SH-SY5Y (cell line): ENCODE measurements at regions not wholly inside any gene's neighbourhood (a gene's known extent, or its start where the extent isn't known, plus 50 kb on each side); places are given as distances from the start of the nearest gene placed in this dataset.

Experiments used
- GATA2 ChIP-seq: IDR thresholded peaks from 2 replicates; pipeline ENCODE4 v1.6.1; 2011; ENCODE audit warnings: mild to moderate bottlenecking, low read depth, low read length
- GATA3 ChIP-seq: IDR thresholded peaks from 2 replicates; pipeline ENCODE4 v1.6.1; 2011; ENCODE audit warnings: low read depth, mild to moderate bottlenecking, low read length, moderate library complexity

DNA sequence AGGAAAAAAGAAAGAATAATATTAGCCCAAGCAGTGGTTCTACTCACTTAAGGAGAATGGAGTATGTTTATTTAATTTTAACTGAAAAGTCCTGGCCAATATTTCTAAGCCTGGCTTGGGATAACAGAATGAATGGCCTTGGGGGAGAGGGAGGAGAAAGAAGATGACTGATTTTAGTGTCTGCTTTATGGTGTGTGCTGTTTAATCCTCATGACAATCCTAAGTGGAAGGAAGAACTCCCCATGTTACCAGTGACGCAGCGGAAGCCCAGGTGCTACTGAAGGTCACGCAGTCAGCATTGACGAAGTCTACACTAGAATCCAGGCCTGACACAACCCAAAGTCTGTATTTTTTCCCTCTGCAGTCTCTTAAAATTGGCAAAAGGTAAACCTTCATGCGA is 50.5 kb downstream of the PALM2AKAP2 start:
- TF ChIP-seq GATA2 (no peak), GATA3 (no peak)

DNA sequence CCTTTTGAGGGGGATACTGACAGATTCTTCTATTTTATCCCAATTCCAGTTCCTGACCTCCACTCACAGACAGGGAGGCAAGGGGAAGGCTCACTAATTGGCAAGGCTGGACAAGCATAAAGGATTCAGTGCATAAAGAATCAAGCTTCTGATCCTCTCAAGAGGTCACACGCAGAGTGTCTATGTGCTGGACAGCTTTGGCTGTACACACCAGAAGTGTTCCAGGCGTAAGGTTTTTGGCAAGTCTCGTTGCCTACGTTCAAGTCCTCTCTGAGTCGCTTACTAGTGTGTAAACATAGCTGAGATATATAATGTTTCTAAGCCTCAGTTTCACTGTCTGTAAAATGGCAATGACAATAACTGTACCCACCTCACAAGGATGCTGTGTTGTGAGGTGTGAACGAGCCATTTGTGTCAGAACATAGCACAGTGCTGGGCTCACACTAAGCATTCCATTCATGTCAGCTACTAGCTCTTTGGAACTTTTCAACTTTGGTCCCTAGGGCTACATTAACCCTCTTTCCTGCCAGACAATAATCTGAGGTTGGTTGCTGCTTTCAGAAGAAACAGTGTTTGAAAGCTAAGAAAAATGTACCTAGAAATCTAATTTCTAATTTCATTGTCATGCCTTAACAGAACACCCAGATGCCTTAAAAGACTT is 52.1 kb downstream of the PALM2AKAP2 start:
- no peak for TF ChIP-seq GATA2
- TF ChIP-seq GATA3 = no peak

DNA sequence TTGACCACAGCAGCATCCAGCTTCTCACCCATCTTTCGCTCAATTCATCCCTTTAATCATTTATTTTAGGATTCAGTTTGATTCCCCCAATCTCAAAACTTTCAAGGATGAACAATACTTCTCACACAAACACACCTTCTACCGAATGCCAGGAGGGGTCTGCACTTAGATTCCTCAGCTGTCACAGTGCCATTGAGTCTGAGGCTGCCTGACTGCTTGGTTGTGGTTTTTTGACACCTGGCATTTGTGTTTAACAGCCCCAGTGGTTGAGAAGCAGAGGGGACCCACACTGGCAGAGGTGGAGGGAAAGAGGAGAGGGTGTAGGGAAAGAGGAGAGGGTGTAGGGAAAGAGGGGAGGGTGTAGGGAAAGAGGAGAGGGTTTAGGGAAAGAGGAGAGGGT is 54.9 kb downstream of the PALM2AKAP2 start:
- TF ChIP-seq GATA3 (no peak), GATA2 (no peak)

GRCh38 chr9:109843641-109844040 is 63.6 kb downstream of the PALM2AKAP2 start:
- TF ChIP-seq GATA2 (no peak), GATA3 (no peak)

DNA sequence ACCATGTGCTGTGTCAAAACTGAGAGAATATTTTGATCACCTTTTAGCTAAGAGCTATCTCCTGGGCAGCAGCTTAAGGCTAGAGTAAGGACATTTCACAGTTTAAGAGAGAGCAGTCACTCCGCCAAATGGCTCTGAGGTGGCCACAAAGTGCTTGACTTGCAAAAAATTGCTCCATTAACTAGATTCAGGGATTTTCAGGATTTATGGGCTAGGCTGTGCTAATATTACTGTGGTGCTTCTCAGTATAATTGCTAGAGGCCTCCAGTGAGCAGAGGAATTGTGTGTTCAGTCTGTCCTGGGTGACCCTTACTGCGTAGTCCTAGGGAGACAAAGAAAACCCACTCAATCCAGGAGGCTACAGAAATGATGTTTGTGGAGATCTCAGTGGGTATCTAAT is 65.2 kb downstream of the PALM2AKAP2 start:
- TF ChIP-seq GATA2 (no peak), GATA3 (no peak)

- TF ChIP-seq GATA3 (no peak), GATA2 (no peak)
These were observed 66.8 kb downstream of the PALM2AKAP2 start for GRCh38 chr9:109846776-109847175.

DNA sequence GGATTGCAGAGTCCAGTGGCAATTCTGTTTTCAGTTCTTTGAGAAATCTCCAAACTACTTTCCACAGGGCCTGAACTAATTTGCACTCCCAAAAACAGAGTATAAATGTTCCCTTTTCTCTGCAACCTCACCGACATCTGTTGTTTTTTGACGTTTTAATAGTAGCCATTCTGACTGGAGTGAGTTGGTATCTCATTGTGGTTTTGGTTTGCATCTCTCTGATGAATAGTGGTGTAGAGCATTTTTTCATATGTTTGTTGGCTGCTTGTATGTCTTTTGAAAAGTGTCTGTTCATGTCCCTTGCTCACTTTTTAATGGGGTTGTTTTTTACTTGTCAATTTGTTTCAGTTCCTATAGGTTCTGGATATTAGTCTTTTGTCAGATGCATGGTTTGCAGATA is 72.6 kb downstream of the PALM2AKAP2 start:
- TF ChIP-seq GATA2 (no peak), GATA3 (no peak)

DNA sequence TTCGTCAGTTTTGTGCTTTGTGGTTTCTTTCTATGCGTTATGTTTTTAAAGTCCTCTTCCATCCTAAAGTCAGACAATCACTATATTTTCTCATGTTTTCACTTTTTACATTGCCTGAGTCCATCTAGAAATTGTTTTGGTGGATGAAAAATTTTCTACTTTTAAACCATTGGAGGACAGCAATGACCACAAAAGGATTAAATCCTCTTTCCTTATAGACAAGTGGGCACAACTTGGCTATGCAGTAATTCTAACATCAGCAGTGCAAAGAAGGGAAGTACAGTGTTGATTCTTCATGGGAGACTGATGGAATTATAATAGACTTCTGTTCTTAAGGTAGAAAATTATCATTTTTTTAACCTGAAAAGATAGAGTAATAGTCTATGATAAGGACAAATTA is 75.5 kb downstream of the PALM2AKAP2 start:
- TF ChIP-seq GATA3 = no peak
- no peak for TF ChIP-seq GATA2

DNA sequence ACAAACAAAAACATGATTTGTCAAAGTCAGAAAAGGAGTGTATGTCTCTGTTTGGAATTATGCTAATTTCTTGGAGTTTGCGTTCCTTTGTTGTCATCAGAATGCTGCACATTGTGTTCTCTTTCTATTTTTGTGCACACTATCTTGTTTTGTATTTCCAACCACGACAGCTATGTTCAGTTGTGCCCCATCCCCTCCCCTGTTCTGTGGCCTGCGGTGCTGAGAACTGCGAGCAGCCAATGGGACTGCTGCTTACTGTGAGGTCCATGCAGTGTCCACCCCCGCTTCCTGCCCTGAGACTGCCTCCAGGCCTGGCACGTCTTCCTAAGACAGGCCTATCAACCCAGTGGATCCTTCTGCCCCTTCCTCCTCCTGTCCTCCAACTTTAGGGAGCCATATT is 76.8 kb downstream of the PALM2AKAP2 start:
- TF ChIP-seq GATA3 = no peak
- no peak for TF ChIP-seq GATA2

GRCh38 chr9:109857336-109857735 is 77.3 kb downstream of the PALM2AKAP2 start:
- TF ChIP-seq GATA3 = no peak
- no peak for TF ChIP-seq GATA2

DNA sequence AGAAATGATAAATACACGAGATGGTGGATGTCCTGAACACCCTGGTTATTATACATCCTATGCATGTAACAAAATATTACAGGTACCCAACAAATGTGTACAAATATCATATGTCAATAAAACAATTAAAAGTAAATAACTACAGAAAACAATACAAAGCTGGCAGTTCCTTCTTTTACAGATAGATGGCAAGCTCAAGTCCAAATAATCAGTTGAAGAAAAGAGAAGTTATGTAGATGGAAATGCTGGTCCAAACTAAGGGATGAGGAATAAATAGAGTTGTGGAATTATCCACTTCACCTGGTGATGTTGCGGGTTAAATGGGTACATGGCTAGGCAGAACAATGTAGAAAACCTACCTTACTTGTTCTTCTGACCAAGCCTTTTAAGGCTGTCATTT is 79.4 kb downstream of the PALM2AKAP2 start:
- TF ChIP-seq GATA3 = no peak
- TF ChIP-seq GATA2 = no peak

DNA sequence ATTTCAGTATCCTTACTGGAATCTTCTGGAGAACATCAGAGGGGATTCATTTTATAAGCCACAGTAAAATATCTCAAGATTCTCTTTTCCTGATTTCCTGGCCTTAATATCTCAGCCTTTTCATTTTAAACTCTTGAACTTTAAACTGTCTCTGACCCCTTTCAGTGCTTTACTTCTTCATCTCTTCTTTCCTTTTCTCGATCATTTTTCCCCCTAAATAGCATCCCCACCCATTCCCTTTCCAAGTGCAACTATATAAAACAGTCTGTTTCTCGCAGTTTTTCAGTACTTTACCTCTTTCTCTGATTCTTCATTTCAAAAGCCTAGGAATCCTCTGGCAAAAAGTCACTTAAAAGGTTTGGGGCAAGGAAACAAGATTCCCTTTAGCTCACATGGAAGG is 80.5 kb downstream of the PALM2AKAP2 start:
- no peak for TF ChIP-seq GATA3
- TF ChIP-seq GATA2 = no peak

DNA sequence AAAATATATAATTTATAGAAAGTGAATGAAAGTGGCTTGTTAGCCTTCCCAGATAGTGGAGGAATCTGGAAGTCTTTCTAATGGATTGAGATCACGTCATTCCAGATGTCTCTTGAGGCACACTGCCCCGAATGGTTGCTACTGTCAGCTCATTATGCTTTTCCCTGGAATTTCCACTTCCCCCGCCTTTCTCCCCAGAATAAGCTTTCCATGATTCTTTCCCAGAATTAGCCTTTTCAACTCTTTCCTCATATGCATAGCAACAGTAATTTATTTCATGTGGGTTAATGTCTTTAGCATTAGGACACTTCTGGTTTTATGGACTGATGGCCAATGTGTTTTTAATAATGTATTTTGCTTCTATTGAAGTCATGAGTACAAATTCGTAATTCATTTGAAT is 81.5 kb downstream of the PALM2AKAP2 start:
- TF ChIP-seq GATA3 (no peak), GATA2 (no peak)

DNA sequence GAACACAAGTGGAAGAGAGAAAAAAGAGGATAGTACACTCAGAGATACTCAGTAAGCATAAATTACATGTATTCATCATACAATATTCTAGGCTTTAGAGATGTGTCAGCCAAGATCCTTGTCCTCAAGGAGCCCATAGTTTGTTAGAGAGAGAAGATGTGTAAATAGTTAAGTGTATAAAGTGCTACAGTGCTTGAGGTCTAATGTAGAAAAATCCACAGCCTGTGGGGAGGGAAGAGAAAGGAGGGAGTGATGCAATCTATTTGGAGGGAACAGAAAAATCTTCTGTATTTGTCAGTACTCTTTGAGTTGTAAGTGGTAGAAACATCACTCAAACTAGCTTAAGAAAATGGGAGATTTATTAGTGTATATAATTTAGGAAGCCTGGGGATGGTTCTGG is 81.9 kb downstream of the PALM2AKAP2 start:
- no peak for TF ChIP-seq GATA3
- TF ChIP-seq GATA2 = no peak

- TF ChIP-seq GATA3 = no peak
- no peak for TF ChIP-seq GATA2
These were observed 82.5 kb downstream of the PALM2AKAP2 start for GRCh38 chr9:109862452-109862851.

DNA sequence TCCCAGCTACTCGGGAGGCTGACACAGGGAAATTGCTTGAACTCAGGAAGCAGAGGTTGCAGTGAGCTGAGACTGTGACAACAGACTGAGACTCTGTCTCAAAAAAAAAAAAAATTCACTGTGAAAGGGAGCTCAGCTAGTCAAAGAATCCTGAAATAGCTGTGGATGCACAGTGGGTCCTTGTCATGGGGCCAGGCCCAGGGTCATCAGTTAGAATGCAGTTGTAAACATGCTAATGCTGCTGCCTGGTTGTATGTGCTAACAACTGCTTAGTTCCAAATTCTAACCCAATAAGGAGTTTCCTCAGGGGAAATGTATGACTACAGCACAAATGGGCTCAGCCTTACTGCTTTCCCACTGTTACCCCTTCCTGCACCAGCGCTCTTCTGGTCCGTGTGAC is 84.0 kb downstream of the PALM2AKAP2 start:
- TF ChIP-seq GATA2 (no peak), GATA3 (no peak)
